HG02588 (cell line): ENCODE measurements at regions not wholly inside any gene's neighbourhood (a gene's known extent, or its start where the extent isn't known, plus 50 kb on each side); places are given as distances from the start of the nearest gene placed in this dataset.
A peak's percentile ranks its signal among the peaks of the same experiment; 100 is the strongest.
"Not testable (repeated sequence)": the region's sequence is repeated elsewhere in the genome, so short reads cannot be mapped to it uniquely, and the experiment has no call there.

ENCODE experiments used
- ATAC-seq: cut with Tn5 transposase; IDR thresholded peaks from one replicate; pipeline ENCODE4 v1.9.1; 2021; ENCODE audit warnings: mild to moderate bottlenecking, moderate library complexity; ENCODE audit not compliant: unreplicated experiment

DNA sequence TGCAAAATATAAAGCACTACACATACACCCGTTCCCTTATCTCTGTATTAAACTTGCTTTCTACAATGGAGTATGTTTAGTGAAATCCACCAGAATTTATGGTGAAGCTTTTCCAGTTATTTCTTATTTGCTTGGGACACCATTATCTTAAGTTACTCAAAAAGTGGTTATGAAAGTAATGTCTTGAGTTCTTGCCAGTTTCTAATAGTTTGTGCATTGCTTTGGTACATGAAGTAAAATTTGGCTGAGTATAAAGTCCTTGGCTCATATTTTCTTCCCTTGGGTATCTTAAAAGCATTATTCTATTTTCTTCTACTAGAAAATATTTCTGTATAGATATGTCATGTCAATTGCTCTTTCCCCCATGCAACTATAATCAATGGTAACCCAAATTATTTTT lies 85.2 kb downstream of the POLR1F start:
- ATAC-seq, result no peak

DNA sequence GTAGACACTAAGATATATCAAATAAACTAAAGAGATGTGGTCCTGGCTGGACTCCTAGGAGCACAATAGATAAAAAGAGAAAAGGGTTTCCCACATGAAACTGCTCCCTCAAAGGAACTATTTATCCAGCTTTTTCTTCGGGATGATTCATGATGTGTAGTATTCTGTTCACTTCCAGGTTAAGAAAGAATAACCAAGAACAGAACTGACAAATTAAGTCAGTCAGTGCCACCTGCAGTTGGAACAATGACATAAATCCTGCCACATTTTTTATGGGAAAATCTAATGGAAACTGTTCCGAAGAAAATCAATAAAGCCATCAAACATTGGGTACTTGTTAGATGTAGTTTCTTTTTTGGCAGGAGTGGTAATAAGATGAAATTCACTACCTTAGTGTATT lies 87.1 kb downstream of the POLR1F start:
- ATAC-seq, result no peak

DNA sequence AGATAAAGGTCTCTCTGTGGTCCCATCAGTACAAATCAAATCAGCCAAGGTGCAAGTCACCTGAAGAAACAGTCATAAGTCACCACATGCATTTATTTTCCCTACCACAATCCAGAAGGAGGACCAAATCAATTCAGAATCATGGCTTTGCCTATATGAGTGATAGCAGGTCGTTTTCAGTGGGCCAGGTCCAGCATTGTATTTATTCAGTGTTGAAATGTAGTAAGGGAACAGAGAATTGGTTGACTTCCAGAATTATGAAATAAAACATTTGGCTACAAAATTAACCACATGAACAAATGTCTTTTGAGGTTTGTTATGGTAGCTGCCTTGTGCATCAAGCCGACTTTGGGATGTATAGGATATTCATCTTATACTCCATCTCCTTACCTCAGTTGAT lies 88.4 kb downstream of the POLR1F start:
- no peak for ATAC-seq

DNA sequence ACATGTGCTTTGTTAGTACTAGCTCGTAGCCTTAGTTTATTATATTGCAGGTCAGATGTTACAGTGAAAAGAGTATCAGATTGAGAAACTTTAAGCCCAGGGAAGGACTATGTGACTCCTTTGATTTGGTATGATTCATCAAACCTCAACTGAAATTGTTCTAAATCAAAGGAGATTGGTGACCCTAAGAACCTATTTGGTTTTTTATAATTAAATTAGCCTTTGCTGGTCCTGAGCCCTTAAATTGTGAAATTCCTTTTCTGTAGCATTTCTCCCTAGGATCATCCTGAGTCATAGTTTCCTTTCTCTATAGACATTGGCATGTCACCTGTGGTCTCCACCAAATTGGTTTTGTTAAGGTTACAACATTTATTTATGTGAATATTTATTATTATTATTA lies 89.7 kb downstream of the POLR1F start:
- no peak for ATAC-seq

DNA sequence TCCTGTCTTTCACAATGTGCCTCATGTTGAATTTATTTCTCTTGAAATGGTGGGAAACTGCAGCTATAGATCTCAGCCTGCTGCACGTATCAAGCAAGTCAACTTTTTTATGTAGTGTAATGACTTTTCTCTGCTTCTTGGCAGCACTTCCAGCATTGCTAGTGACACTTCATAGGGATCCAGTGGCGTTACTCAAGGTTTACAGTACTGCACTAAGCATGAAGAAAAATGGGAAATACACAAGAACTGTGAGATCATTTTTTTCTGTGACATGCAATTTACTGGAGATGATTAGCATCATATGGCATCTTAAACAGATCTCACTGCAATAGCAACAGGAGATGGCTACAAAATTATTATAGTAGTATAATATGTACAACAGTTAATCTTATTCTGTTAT lies 90.9 kb downstream of the POLR1F start:
- no peak for ATAC-seq

DNA sequence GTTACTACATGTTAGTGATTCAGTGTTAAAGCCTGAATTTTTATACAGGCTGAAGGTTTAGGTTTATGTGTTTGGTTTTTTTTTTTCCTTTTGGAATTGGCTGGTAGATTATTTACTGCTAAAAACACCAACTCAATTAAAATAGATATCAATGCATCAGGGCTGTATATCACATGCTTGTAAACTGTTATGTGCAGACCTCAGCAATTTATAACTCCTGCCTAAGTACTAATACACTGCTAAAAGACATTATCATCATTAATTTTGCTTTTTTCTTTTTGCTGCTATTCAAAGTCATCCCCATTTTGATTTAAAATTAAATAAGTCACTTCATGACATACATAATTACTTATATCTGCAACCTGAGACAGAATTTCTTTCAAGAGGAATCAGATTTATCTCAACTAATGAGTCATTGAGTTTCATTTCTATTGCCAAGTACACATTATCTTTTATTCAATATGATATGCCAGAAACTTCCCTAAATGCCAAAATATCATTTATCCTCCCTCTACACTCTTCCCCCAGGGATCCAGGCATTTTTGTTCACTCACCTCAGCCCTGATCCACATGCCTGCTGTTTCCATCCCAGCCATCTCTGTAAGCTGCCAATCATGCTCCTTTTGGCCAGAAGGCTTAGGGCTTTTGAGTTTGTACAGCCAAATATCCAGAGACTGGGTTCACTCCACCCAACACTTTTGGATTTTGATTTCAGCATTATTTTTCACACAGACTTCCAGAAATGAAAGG lies 98.5 kb downstream of the POLR1F start:
- no peak for ATAC-seq

DNA sequence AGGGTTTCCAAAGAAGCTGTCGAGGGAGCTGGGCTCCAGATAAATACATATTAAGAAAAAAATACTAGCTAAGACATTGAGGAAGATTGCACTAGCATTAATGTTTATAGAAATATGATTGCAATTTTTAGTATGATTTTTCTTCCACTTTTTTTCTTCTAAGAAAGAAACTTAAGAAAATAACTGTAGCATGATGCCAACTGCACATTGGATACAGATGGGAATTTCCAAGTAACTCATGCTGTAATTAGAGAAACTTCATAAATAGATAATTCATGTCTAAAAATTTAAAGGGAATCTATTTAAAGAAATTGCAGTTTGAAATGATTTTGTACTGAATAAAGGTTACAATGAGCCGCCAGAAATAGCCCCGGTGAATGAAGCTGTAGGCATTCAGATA lies 119.4 kb downstream of the POLR1F start:
- ATAC-seq, result no peak

DNA sequence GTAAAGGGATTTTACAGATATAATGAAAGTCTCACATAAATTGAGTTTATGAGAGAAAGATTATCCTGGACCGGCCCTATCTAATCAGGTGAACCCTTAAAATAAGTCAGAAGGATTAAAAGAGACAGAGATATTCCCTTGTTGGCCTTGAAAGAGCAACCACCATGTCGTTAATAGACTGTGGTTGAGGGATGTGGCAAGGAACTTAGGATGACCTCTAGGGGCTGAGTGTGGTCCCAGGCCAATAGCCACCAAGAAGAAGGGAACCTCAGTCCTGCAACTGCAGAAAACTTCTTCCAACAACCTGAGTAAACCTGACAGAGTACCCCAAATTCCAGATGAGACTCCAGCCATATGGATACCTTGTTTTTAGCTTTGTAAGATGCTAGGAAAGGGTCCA lies 121.5 kb downstream of the POLR1F start:
- ATAC-seq, result peak; percentile 63

DNA sequence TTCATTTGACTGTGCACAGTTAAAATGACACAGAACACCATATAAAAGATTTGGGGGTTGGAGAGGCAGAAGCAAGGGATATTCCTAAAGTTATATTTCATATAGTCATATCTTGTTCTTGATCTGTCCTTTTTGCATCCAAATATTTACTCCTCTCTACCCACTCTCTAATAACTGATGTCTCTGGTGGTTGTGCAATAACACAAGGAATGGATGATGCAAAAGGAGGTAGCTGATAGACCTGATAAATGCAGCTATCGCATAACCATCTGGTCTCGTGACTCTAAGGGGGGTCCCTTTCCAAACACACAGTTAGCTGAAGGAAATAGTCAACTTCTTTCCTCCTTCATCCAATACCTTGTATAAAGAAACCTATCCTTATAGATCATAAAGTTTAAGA lies 123.1 kb downstream of the POLR1F start:
- no peak for ATAC-seq

DNA sequence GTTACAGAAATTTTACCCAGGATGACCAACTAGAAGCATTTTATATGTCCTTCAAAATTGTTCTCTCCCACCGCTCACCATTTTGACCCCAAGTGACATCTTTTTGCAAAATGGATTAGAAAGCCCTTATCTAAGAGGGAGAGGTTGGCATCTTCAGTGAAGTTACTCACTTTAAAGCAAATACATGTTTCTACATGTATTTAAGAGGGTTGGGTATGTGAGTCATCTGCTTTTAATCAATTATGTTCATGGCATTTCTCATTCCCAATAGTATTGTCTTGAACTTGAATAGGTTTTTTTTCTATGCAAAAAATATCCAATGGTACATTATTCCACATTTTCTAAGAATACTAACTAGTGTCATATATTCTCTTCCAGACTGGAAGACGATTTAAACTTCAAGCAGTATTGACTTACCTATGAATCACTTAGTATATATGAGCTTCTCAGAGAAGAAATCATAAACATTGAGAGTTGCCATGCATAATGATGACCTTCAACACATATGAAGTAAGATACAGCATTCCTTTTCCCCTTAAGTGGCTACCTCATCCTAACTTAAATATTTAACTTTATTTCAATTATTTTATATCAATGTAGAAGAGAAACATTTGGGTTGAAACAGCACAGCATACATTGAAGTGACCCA lies 132.8 kb downstream of the POLR1F start:
- ATAC-seq, result no peak

DNA sequence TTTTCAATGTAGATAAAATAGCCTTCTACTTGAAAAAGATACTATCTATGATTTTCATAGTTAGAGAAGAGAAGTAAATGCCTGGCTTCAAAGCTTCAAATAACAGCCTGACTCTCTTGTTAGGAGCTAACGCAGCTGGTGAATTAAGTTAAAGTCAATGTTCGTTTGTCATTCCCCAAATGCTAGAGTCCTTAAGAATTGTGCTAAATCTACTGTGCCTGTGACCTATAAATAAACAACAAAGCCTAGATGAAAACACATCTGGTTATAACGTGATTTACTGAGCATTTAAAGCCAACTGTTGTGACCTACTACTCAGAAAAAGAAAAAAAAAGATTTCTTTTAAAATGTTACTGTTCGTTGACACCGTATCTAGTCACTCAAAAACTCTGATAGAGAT lies 134.7 kb downstream of the POLR1F start:
- ATAC-seq, result no peak

DNA sequence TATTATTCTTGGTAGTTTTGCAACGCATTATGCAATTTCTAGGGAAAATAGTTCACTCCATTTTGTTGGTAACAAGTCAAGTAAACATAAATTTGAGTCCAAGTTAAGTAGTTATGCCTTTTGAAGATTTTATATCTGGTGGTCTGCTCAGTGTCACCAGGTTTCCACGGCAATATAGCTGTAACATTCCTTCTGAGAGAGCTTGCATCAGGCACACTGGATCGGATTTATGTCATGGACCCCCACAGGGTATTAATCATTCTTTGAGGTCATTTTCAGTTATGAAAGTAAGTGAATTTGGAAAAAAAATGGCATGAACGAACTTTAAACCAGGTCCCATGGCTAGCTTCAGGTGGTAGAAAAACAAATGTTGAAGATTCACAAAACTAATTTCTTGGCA lies 136.3 kb downstream of the POLR1F start:
- no peak for ATAC-seq

DNA sequence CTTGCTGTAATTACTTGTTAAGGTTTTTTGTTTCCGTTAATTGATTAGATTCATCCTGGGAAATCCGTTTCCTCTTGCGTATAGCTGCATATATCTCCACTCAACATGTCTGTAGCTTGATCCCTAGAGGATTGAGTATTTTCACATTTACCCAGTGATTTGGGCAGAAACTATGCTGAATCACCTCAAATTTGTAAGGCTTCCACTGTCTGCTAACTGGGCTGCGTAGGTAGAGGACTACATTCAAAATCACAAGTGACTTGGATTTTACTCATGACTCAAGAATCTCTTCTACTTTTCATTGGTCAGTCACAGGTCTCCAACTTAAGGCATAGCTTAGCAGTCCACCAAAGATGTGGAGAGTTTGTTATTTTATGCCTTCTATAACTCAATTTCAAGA lies 141.8 kb downstream of the POLR1F start:
- no peak for ATAC-seq

DNA sequence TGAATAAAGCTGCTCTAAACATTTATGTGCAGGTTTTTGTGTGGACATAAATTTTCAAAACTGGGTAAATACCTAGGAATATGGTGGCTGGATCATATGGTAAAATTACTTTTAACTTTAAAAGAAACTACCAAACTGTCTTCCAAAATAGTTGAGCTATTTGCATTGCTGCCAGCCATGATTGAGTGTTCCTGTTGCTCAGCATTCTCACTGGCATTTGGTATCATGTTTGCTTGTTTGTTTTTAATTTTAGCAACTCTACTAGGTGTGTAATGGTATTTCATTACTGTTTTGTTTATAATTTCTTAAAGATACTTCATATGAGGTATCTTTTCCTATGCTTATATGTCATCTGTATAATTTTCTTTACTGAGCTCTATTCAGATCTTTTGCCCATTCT lies 143.2 kb downstream of the POLR1F start:
- ATAC-seq, result no peak

DNA sequence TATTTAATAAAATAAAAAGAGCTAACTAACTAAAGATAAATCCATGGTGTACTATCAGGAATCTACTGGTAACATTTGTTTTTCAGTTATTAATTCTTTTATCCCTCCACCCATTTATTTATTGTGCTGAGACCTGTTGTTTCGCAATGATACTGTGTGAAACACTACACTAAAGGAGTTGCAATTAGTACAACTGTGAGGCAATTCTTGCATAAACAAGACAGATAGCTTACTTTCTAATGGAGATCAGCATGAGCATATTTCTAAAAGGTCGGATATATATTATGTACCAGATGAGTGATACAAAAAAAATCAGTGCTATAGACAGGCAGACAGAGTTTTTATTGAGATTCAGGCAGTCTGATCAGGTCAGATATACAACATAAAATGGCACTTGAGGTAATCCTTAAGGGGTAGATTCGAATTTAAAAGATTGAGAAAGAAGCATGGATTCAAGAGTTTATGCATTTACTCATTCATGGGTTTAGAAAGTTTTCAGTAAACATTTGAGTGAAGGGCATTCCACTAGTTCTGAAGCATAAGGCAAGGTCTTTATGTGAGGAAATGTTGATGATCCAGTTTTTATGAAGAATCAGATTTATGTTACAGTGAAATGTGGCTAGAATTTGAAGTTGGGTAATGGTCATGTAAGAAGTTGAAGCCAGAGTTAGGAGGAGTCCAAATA lies 147.6 kb downstream of the POLR1F start:
- no peak for ATAC-seq

DNA sequence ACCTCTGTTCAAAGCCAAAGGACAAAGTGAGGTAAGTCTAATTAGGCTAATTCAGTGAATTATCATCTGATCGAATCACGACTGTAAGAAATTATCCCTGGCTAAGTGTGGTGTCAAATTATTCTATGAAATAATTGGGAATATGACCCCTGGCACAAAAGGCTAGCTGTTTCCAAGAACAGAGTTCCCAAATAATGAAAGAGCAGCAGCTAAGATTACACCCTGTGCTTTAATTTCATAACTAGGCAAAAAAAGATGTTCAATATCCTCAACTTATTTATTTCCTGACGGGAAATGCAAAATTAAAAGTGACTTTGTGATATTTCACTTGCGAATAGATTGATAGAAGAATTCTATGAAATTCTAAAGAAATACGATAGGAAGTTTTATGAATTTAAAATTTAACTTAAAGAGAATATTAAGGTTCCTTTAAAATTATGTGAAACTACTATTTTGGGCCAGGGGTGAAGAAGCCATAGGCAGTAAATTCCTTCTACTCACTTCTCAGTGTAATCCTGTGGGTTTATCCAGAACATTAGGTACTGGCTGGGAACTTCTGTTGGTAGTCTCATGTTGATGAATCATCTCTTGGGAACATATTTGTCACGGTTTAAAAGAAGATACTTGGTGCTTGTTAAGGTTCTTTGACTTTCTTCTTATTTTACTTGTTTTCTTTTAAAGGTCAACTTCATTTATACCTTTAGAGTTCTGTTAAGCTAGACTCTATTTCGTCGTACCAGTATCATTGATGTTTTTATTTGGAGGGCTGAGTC lies 148.5 kb downstream of the POLR1F start:
- no peak for ATAC-seq

DNA sequence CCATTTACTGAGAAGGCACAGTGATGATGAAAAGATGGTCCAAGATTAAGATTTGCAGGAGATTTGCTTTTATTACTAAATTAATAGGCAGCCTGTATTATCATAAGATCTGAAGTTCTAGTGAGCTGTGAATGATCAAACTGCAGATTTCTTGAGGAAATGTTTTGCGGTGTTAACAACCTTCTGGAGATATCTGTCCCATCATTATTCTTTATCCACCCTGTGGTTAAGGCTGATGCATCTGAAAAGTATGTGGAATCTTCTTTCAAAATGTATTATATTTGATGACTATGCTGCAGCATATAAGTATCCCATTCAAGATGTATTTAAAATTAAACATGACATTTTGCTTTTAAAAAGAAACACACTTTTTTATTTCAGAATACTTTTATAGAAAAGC lies 150.3 kb downstream of the POLR1F start:
- ATAC-seq, result no peak

DNA sequence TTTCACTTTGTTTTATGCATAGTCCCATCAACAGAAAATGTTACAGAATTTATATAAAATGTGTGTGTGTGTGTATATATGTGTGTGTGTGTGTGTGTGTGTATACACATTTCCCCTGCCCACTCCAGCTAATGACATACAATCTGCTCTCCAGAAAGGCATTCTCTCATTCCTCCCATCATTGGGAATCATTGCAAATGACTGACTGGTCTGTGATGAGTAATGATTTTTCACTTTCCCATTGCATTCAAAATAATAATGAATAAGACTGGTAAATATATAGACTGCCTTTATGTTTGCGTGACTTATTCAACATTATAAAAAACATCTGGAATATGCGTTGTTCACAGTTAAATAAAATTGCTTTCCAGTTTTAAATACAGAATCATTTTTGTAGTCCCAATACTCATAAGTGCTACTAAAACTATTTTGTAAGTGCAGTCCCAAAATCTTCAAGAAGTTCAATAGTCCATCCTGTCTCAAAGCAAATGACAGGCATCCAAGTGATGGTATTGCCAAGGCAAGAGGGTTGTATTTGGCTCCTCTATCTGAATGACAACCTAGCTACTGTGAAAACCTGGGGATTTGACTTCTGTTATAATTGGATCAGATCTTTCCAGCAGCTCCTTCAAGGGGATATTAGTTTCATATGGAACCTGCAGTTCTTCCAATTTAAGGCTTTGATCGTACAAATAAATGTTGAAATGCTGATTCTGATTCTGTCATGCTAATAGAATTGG lies 150.9 kb downstream of the POLR1F start:
- no peak for ATAC-seq

DNA sequence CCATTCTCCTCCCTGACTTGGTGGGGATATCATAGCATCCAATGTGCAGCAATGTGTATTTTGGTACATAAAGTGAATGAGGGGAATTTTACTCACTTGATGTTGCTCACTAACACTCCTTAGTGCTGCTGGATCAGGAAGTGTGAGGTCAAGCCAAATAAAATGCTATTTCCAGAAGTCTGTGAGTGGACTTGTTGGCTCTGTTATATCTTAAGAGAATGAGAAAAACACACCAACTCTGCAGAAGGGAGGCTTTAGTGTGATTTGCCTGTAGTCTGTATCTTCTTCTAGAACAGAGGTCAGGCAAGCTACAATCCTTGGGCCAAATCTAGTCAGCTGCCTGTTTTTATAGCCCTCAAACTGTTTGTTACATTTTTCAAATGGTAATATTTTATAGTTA lies 154.3 kb downstream of the POLR1F start:
- no peak for ATAC-seq

DNA sequence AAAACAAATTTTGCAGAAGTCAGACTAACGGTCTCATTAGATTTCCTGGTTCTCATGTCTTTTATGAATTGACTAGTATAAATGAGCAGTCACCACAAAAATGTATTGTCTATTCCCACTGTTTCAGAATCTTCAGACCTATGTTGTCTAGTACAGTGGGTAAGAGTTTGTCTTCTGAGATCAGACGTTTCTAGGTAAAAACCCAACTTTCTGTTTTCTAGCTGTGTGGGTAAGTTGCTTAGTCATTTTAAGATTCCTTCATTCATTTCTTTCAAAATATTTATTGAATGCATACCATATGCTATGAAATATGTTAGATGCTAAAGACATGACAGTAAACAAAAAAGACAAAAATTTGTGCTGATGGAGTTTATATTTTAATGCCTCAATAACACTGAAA lies 156.3 kb downstream of the POLR1F start:
- ATAC-seq, result no peak

DNA sequence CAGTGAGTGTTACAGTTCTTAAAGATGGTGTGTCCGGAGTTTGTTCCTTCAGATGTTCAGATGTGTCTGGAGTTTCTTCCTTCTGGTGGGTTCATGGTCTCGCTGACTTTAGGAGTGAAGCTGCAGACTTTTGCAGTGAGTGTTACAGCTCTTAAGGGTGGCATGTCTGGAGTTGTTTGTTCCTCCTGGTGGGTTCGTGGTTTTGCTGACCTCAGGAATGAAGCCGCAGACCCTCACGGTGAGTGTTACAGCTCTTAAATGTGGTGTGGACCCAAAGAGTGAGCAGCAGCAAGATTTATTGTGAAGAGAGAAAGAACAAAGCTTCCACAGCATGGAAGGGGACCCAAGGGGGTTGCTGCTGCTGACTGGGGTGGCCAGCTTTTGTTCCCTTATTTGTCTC lies 159.6 kb downstream of the POLR1F start:
- not testable (repeated sequence) for ATAC-seq
